ENCODE measurements at regions not wholly inside any gene's neighbourhood (a gene's known extent, or its start where the extent isn't known, plus 50 kb on each side); places are given as distances from the start of the nearest gene placed in this dataset.

DNA sequence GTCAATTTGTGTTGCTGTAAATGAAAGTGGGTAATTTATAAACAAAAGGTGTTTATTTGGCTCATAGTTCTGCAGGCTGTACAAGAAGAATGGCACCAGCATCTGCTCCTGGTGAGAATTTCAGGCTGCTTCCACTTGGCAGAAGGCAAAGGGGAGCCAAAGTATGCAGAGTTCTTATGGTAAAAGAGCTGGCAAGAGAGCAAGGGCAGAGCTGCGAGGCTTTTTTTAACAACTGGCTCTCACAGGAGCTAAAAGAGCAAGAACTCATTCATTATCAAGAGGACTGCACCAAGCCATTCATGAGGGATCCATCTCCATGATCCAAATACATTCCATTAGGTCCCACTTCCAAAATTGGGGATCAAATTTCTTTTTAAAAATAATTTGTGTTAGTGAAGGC, 1712.7 kb downstream of the SLITRK5 start:
- Histone ChIP-seq H3K27ac (ENCODE audit: extremely low read depth, low read depth, low read length) (no peak overlapping the region), H3K4me2 (ENCODE audit: insufficient read depth, low read length) (no peak overlapping the region), H3K36me3 (ENCODE audit: control insufficient read depth, insufficient read depth, low read length) (no peaks in the 10 kb centered on the region), H3K9ac (ENCODE audit: insufficient read depth in 1 of 2, low read depth in 2 of 2, low read length in 2 of 2) (no peak overlapping the region), H3K9me1 (ENCODE audit: control insufficient read depth, insufficient read depth, low read length) (no peaks in the 10 kb centered on the region), H4K20me1 (replicated peaks; ENCODE audit: control insufficient read depth, insufficient read depth, low read length) (no peaks in the 10 kb centered on the region), H3K4me3 (no peak overlapping the region), H3K4me1 (replicated peaks in 1 of 2; ENCODE audit: control insufficient read depth in 2 of 2, insufficient read depth in 2 of 2, low read length in 2 of 2) (no peaks in the 10 kb centered on the region), H3K9me3 (replicated peaks; ENCODE audit: control insufficient read depth, insufficient read depth, low read depth, low read length) (no peaks in the 10 kb centered on the region), H3K79me2 (ENCODE audit: control insufficient read depth, insufficient read depth, low read length) (no peaks in the 10 kb centered on the region), H3K27me3 (ENCODE audit: control insufficient read depth in 2 of 2, insufficient read depth in 2 of 2, low read length in 2 of 2) (no peaks in the 10 kb centered on the region), H2AFZ (ENCODE audit: low read depth, low read length) (no peak overlapping the region)
- in situ Hi-C loops (cut with MboI), result no loop called here
- 0% methylated on average over 1 of the region's 1 CpG for WGBS (ENCODE audit: insufficient coverage, low coverage, missing lambda C conversion rate)
- no peak for DNase-seq (ENCODE audit: extremely low read depth in 1 of 4, low spot score in 3 of 4)
- ATAC-seq, result no peak
- no TSS peak for BruUV-seq (replicated peaks)
- intact Hi-C loops (cut with micrococcal nuclease), result no loop called here
- CTCF ChIA-PET (ENCODE audit: low intra/inter-chr PET ratio), result no interaction called here
- POLR2A ChIA-PET, result no interaction called here
- FAIRE-seq, result no peak
- TF ChIP-seq FUS (optimal IDR thresholded peaks at IDR 0.05; ENCODE audit: low read depth, low read length) (no peak), EWSR1 (IDR thresholded peaks at IDR 0.05; ENCODE audit: borderline replicate concordance, low read depth, partially characterized antibody) (no peak), CHD7 (IDR thresholded peaks at IDR 0.05; ENCODE audit: low read depth, low read length) (no peak), BRCA1 (IDR thresholded peaks at IDR 0.05) (no peak), BRCA1 (CRISPR knock-in tag; IDR thresholded peaks at IDR 0.05) (no peak), CHAMP1 (IDR thresholded peaks at IDR 0.05) (no peak), RBM25 (IDR thresholded peaks at IDR 0.05; ENCODE audit: low read depth, low read length, severe bottlenecking) (no peak)

Data from K562 (cell line).